Uterus (tissue), 2 donors: ENCODE measurements at regions not wholly inside any gene's neighbourhood (a gene's known extent, or its start where the extent isn't known, plus 50 kb on each side); places are given as distances from the start of the nearest gene placed in this dataset.

ENCODE experiments used
- POLR2A ChIP-seq, 2 donors: fragments of 450-650 bp; IDR thresholded peaks; one replicate each; pipeline ENCODE4 v1.6.1; 2016; ENCODE audit warnings: antibody characterized with exemption in 2 of 2, mild to moderate bottlenecking in 1 of 2, moderate library complexity in 1 of 2
- TF ChIP-seq, protein P1 (sequence below), 4 experiments: fragments of 200-600 bp in 2 of 4; fragments of 450-650 bp in 2 of 4; sonication (generic) in 2 of 4; IDR thresholded peaks; one replicate each; pipeline ENCODE4 v1.5.1; 2016 to 2019; ENCODE audit warnings: antibody characterized with exemption in 4 of 4, mild to moderate bottlenecking in 2 of 4, moderate library complexity in 1 of 4

DNA sequence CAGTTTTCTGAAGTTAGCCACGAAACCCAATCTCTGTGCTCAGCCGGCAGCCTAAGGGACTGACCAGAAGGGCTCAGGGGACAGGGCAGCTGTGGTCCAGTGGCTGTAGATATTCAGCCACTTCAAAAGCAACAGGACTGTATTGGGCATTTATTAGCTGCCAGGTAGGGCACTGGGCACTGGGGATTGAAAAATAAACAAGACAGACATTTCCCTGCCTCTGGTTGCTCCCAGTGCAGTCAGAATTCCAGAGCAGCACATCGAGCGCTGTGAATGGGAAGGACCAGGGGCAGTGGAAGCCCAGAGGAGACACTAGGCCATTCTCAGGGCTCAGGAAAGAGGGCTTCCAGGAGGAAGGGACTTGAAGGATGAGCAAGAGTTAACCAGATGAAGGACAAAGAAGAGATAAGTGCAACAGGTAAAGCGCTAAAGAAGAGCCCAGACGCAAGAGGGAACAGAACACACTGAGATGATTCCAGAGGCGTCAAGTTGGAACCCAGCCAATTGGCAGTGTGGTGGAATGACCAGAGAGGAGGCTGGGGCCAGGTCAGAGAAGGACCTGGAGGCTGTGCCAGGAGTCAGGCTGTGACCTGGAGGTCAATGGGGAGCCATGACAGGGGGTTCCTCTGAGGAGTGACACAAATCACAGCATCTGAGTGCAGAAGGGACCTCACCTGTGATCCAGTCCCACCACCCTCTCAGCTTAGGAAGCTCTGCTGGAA lies 122.5 kb upstream of the ZNF618 start:
- TF ChIP-seq, protein P1, sequence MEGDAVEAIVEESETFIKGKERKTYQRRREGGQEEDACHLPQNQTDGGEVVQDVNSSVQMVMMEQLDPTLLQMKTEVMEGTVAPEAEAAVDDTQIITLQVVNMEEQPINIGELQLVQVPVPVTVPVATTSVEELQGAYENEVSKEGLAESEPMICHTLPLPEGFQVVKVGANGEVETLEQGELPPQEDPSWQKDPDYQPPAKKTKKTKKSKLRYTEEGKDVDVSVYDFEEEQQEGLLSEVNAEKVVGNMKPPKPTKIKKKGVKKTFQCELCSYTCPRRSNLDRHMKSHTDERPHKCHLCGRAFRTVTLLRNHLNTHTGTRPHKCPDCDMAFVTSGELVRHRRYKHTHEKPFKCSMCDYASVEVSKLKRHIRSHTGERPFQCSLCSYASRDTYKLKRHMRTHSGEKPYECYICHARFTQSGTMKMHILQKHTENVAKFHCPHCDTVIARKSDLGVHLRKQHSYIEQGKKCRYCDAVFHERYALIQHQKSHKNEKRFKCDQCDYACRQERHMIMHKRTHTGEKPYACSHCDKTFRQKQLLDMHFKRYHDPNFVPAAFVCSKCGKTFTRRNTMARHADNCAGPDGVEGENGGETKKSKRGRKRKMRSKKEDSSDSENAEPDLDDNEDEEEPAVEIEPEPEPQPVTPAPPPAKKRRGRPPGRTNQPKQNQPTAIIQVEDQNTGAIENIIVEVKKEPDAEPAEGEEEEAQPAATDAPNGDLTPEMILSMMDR (IDR thresholded peaks at IDR 0.05): no peak
- TF ChIP-seq POLR2A (IDR thresholded peaks at IDR 0.05): no peak
